ENCODE measurements at regions not wholly inside any gene's neighbourhood (a gene's known extent, or its start where the extent isn't known, plus 50 kb on each side); places are given as distances from the start of the nearest gene placed in this dataset.
"Not testable (repeated sequence)": the region's sequence is repeated elsewhere in the genome, so short reads cannot be mapped to it uniquely, and the experiment has no call there.

GRCh38 chr9:31870276-31870675, 514.2 kb upstream of the ACO1 start:
- Mint-ChIP-seq H3K4me3 (no peak overlapping the region), H3K4me1 (no peaks in the 10 kb centered on the region), H3K27me3 (no peaks in the 10 kb centered on the region), H3K27ac (no peak overlapping the region), H3K36me3 (no peaks in the 10 kb centered on the region), H3K9me3 (peaks cover 0 to 6% (median 3%) of the 10 kb centered on the region in 7 donors)
- ATAC-seq (ENCODE audit: low read depth in 2 of 2) (no peak), DNase-seq (no peak)

- Mint-ChIP-seq H3K9me3 (peaks cover 0 to 6% (median 0%) of the 10 kb centered on the region in 7 donors), H3K4me3 (no peak overlapping the region), H3K27ac (no peak overlapping the region), H3K36me3 (no peaks in the 10 kb centered on the region), H3K4me1 (no peaks in the 10 kb centered on the region), H3K27me3 (no peaks in the 10 kb centered on the region)
- DNase-seq (no peak), ATAC-seq (ENCODE audit: low read depth in 2 of 2) (no peak)
These were observed 510.7 kb upstream of the ACO1 start for GRCh38 chr9:31873722-31874121.

- Mint-ChIP-seq H3K36me3 (no peaks in the 10 kb centered on the region), H3K27me3 (no peaks in the 10 kb centered on the region), H3K4me1 (no peaks in the 10 kb centered on the region), H3K4me3 (no peak overlapping the region), H3K9me3 (peaks cover 0 to 5% (median 0%) of the 10 kb centered on the region in 7 donors), H3K27ac (no peak overlapping the region)
- no peak for DNase-seq
- ATAC-seq (ENCODE audit: low read depth in 2 of 2): no peak
These were observed 490.4 kb upstream of the ACO1 start for GRCh38 chr9:31894008-31894407.

- DNase-seq: no peak
- peaks cover 0 to 3% (median 0%) of the 10 kb centered on the region in 3 donors for H3K4me1 Mint-ChIP-seq
- ATAC-seq (ENCODE audit: low read depth in 2 of 2): no peak
- peak overlapping the region in 6 of 8 donors; percentile 37 to 73 (median 62) for H3K4me3 Mint-ChIP-seq
- H3K27me3 Mint-ChIP-seq: no peaks in the 10 kb centered on the region
- no peaks in the 10 kb centered on the region for H3K36me3 Mint-ChIP-seq
- H3K27ac Mint-ChIP-seq: peak overlapping the region in 1 of 6 donors; percentile 87
- H3K9me3 Mint-ChIP-seq: peaks cover 0 to 2% (median 0%) of the 10 kb centered on the region in 7 donors
These were observed 476.1 kb upstream of the ACO1 start for GRCh38 chr9:31908158-31908890.

- Mint-ChIP-seq H3K27ac (peak overlapping the region in 1 of 6 donors; percentile 87), H3K4me3 (peak overlapping the region in 6 of 8 donors; percentile 37 to 73 (median 62)), H3K9me3 (peaks cover 0 to 2% (median 0%) of the 10 kb centered on the region in 7 donors), H3K27me3 (no peaks in the 10 kb centered on the region), H3K4me1 (peaks cover 0 to 3% (median 0%) of the 10 kb centered on the region in 3 donors), H3K36me3 (no peaks in the 10 kb centered on the region)
- ATAC-seq (ENCODE audit: low read depth in 2 of 2) (no peak), DNase-seq (no peak)
These were observed 475.5 kb upstream of the ACO1 start for GRCh38 chr9:31908891-31909480.

- Mint-ChIP-seq H3K36me3 (no peaks in the 10 kb centered on the region), H3K4me3 (no peak overlapping the region), H3K27me3 (no peaks in the 10 kb centered on the region), H3K4me1 (peaks cover 0 to 3% (median 0%) of the 10 kb centered on the region in 3 donors), H3K9me3 (peaks cover 0 to 4% (median 0%) of the 10 kb centered on the region in 7 donors), H3K27ac (no peak overlapping the region)
- no peak for ATAC-seq (ENCODE audit: low read depth in 2 of 2)
- no peak for DNase-seq
These were observed 471.8 kb upstream of the ACO1 start for GRCh38 chr9:31912636-31913035.

- Mint-ChIP-seq H3K27me3 (no peaks in the 10 kb centered on the region), H3K4me3 (no peak overlapping the region)
These were observed 467.7 kb upstream of the ACO1 start for GRCh38 chr9:31916591-31917241.

GRCh38 chr9:31937737-31938136, 446.7 kb upstream of the ACO1 start:
- H3K4me3 Mint-ChIP-seq: not testable (repeated sequence)

More at GRCh38 chr9:31916591-31917241, 467.7 kb upstream of the ACO1 start:
- Mint-ChIP-seq H3K4me1 (no peaks in the 10 kb centered on the region), H3K27ac (no peak overlapping the region), H3K36me3 (no peaks in the 10 kb centered on the region), H3K9me3 (peaks cover 0 to 4% (median 1%) of the 10 kb centered on the region in 7 donors)
- no peak for ATAC-seq (ENCODE audit: low read depth in 2 of 2)
- no peak for DNase-seq

GRCh38 chr9:31950756-31951155, 433.7 kb upstream of the ACO1 start:
- ATAC-seq (ENCODE audit: low read depth in 2 of 2) (no peak), DNase-seq (no peak)
- Mint-ChIP-seq H3K27me3 (no peaks in the 10 kb centered on the region), H3K36me3 (no peaks in the 10 kb centered on the region), H3K4me3 (no peak overlapping the region), H3K27ac (no peak overlapping the region), H3K9me3 (peaks cover 0 to 11% (median 9%) of the 10 kb centered on the region in 7 donors), H3K4me1 (no peaks in the 10 kb centered on the region)

More at GRCh38 chr9:31937737-31938136, 446.7 kb upstream of the ACO1 start:
- ATAC-seq (ENCODE audit: low read depth in 2 of 2); H3K27ac Mint-ChIP-seq; DNase-seq; H3K27me3 Mint-ChIP-seq; H3K4me1 Mint-ChIP-seq; H3K9me3 Mint-ChIP-seq; H3K36me3 Mint-ChIP-seq: not testable (repeated sequence)

GRCh38 chr9:31958572-31958971, 425.9 kb upstream of the ACO1 start:
- Mint-ChIP-seq H3K36me3 (no peaks in the 10 kb centered on the region), H3K4me3 (no peak overlapping the region), H3K9me3 (peaks cover 4 to 50% (median 22%) of the 10 kb centered on the region in 7 donors), H3K4me1 (no peaks in the 10 kb centered on the region), H3K27ac (no peak overlapping the region), H3K27me3 (no peaks in the 10 kb centered on the region)
- ATAC-seq (ENCODE audit: low read depth in 2 of 2) (no peak), DNase-seq (no peak)

GRCh38 chr9:31969552-31969951, 414.9 kb upstream of the ACO1 start:
- H3K4me3 Mint-ChIP-seq: no peak overlapping the region
- H3K9me3 Mint-ChIP-seq: peaks cover 2 to 6% (median 5%) of the 10 kb centered on the region in 7 donors
- H3K27ac Mint-ChIP-seq: no peak overlapping the region
- H3K4me1 Mint-ChIP-seq: no peaks in the 10 kb centered on the region
- no peaks in the 10 kb centered on the region for H3K36me3 Mint-ChIP-seq
- DNase-seq (no peak), ATAC-seq (ENCODE audit: low read depth in 2 of 2) (no peak)
- no peaks in the 10 kb centered on the region for H3K27me3 Mint-ChIP-seq

GRCh38 chr9:31983895-31984294, 400.5 kb upstream of the ACO1 start:
- DNase-seq (no peak), ATAC-seq (ENCODE audit: low read depth in 2 of 2) (no peak)
- H3K4me1 Mint-ChIP-seq: no peaks in the 10 kb centered on the region
- H3K27ac Mint-ChIP-seq: no peak overlapping the region
- H3K4me3 Mint-ChIP-seq: no peak overlapping the region
- no peaks in the 10 kb centered on the region for H3K27me3 Mint-ChIP-seq
- H3K36me3 Mint-ChIP-seq: no peaks in the 10 kb centered on the region
- H3K9me3 Mint-ChIP-seq: peaks cover 5 to 25% (median 15%) of the 10 kb centered on the region in 7 donors

- no peak overlapping the region for H3K4me3 Mint-ChIP-seq
- H3K27me3 Mint-ChIP-seq: no peaks in the 10 kb centered on the region
- no peak overlapping the region for H3K27ac Mint-ChIP-seq
- H3K36me3 Mint-ChIP-seq: no peaks in the 10 kb centered on the region
- H3K9me3 Mint-ChIP-seq: peaks cover 0 to 22% (median 8%) of the 10 kb centered on the region in 7 donors
- ATAC-seq (ENCODE audit: low read depth in 2 of 2): no peak
- H3K4me1 Mint-ChIP-seq: no peaks in the 10 kb centered on the region
- DNase-seq: no peak
These were observed 388.1 kb upstream of the ACO1 start for GRCh38 chr9:31996331-31996730.

Data from naive B cell (primary cell).